SK-N-SH (cell line): ENCODE measurements at regions not wholly inside any gene's neighbourhood (a gene's known extent, or its start where the extent isn't known, plus 50 kb on each side); places are given as distances from the start of the nearest gene placed in this dataset.

ENCODE experiments used
- CTCF ChIA-PET: fragments of 300-600, 350-600 bp; formaldehyde crosslinking; extraction: SDS; loops from one replicate; lab custom pipeline; 2021; lab: Yijun Ruan, JAX
- POLR2A ChIA-PET: fragments of 350-600 bp; sonication (Branson Sonifier 250); formaldehyde crosslinking; extraction: SDS; loops from one replicate; lab custom pipeline; 2020; ENCODE audit warnings: antibody characterized with exemption, inconsistent platforms; lab: Yijun Ruan, JAX
- DNase-seq: peaks from one replicate; pipeline ENCODE4 v3.0.0; 2012
- H2AFZ ChIP-seq: fragments of 200-600 bp; sonication (generic); 2 replicates; pipeline ENCODE4 v1.8.1; 2016; ENCODE audit warnings: antibody characterized with exemption, mild to moderate bottlenecking, low read depth
- H3F3A ChIP-seq: fragments of 200-600 bp; sonication (generic); replicated peaks from 2 replicates; pipeline ENCODE3; 2016; ENCODE audit warnings: antibody characterized with exemption, mild to moderate bottlenecking; ENCODE audit not compliant: insufficient read depth
- H3K27ac ChIP-seq, 2 experiments: fragments of 200-500 bp in 1 of 2; fragments of 200-600 bp in 1 of 2; sonication (Bioruptor generic) in 1 of 2; sonication (generic), shearing (Covaris generic) in 1 of 2; 2 replicates each; pipeline versions ENCODE4 v1.5.1 to v1.6.1; 2014 to 2016; ENCODE audit warnings: low read depth in 2 of 2, inconsistent platforms in 1 of 2, low read length in 1 of 2, mild to moderate bottlenecking in 1 of 2, mixed read lengths in 1 of 2
- H3K27me3 ChIP-seq: fragments of 200-600 bp; sonication (generic), shearing (Covaris generic); 2 replicates; pipeline ENCODE4 v1.6.1; 2016; ENCODE audit warnings: mixed run types; ENCODE audit not compliant: insufficient read depth
- H3K36me3 ChIP-seq, 2 experiments: fragments of 200-500 bp in 1 of 2; fragments of 200-600 bp in 1 of 2; sonication (Bioruptor generic) in 1 of 2; sonication (generic) in 1 of 2; replicated peaks in 1 of 2; 2 replicates each; pipeline versions ENCODE3 to v1.5.1; 2014 to 2016; ENCODE audit warnings: low read length in 1 of 2, mild to moderate bottlenecking in 1 of 2; ENCODE audit not compliant: insufficient read depth in 2 of 2, control insufficient read depth in 1 of 2
- H3K4me1 ChIP-seq, 2 experiments: fragments of 200-500 bp in 1 of 2; fragments of 200-600 bp in 1 of 2; sonication (Bioruptor generic) in 1 of 2; sonication (generic), shearing (Covaris generic) in 1 of 2; 2 replicates each; pipeline versions ENCODE4 v1.5.1 to v1.6.1; 2014 to 2016; ENCODE audit warnings: low read depth in 1 of 2, low read length in 1 of 2, mixed run types in 1 of 2; ENCODE audit not compliant: insufficient read depth in 2 of 2, control insufficient read depth in 1 of 2
- H3K4me2 ChIP-seq: fragments of 200-600 bp; sonication (generic), shearing (Covaris generic); 2 replicates; pipeline ENCODE4 v1.6.1; 2017; ENCODE audit warnings: mixed run types
- H3K4me3 ChIP-seq, 2 experiments: fragments of 200-500 bp in 1 of 2; fragments of 200-600 bp in 1 of 2; sonication (Bioruptor generic) in 1 of 2; sonication (generic), shearing (Covaris generic) in 1 of 2; 2 replicates each; pipeline versions ENCODE4 v1.5.1 to v1.8.1; 2014 to 2016; ENCODE audit warnings: low read depth in 2 of 2, inconsistent platforms in 1 of 2, low read length in 1 of 2, mild to moderate bottlenecking in 1 of 2, mixed read lengths in 1 of 2, moderate library complexity in 1 of 2
- H3K79me2 ChIP-seq: fragments of 200-600 bp; sonication (generic); 2 replicates; pipeline ENCODE4 v1.8.1; 2017; ENCODE audit warnings: mild to moderate bottlenecking; ENCODE audit not compliant: insufficient read depth
- H3K9ac ChIP-seq: fragments of 200-600 bp; sonication (generic); 2 replicates; pipeline ENCODE4 v1.6.1; 2017; ENCODE audit warnings: mixed run types
- H3K9me2 ChIP-seq: fragments of 200-600 bp; sonication (generic); 2 replicates; pipeline ENCODE4 v1.6.1; 2017; ENCODE audit warnings: mixed run types
- H3K9me3 ChIP-seq: fragments of 200-600 bp; sonication (generic); 2 replicates; pipeline ENCODE4 v1.6.1; 2017; ENCODE audit warnings: mixed run types, mild to moderate bottlenecking, moderate library complexity
- H4K20me1 ChIP-seq: fragments of 200-600 bp; sonication (generic); 2 replicates; pipeline ENCODE4 v1.6.1; 2017; ENCODE audit warnings: mild to moderate bottlenecking, mixed run types; ENCODE audit not compliant: insufficient read depth
- CTCF ChIP-seq: fragments of 200-600 bp; sonication (generic); IDR thresholded peaks from 2 replicates; pipeline ENCODE4 v1.6.1; 2017; ENCODE audit warnings: antibody characterized with exemption, mild to moderate bottlenecking, moderate library complexity
- ELF1 ChIP-seq: IDR thresholded peaks from 2 replicates; pipeline ENCODE4 v1.4.0; 2012
- GABPA ChIP-seq: IDR thresholded peaks from 2 replicates; pipeline ENCODE4 v1.4.0; 2012; ENCODE audit warnings: low read depth, mild to moderate bottlenecking
- MEF2A ChIP-seq: IDR thresholded peaks from 2 replicates; pipeline ENCODE4 v1.4.0; 2012; ENCODE audit warnings: low read depth, borderline replicate concordance
- POLR2AphosphoS5 ChIP-seq: IDR thresholded peaks from 2 replicates; pipeline ENCODE4 v1.6.1; 2012; ENCODE audit warnings: low read depth, low read length
- RAD21 ChIP-seq: IDR thresholded peaks from 2 replicates; pipeline ENCODE4 v1.6.1; 2012; ENCODE audit warnings: mild to moderate bottlenecking, low read length
- RCOR1 ChIP-seq: fragments of 150-350 bp; IDR thresholded peaks from 2 replicates; pipeline ENCODE4 v1.6.1; 2017; ENCODE audit warnings: antibody characterized with exemption, low read length
- RFX5 ChIP-seq: IDR thresholded peaks from 2 replicates; pipeline ENCODE4 v1.6.1; 2012; ENCODE audit warnings: mild to moderate bottlenecking, improper control_type of control experiment, low read length
- SIN3A ChIP-seq: IDR thresholded peaks from 2 replicates; pipeline ENCODE4 v1.6.1; 2012; ENCODE audit warnings: low read depth, mild to moderate bottlenecking, low read length, moderate library complexity, borderline replicate concordance
- SMC3 ChIP-seq: IDR thresholded peaks from 2 replicates; pipeline ENCODE4 v1.6.1; 2012; ENCODE audit warnings: low read depth, low read length, improper control_type of control experiment
- TEAD4 ChIP-seq: IDR thresholded peaks from 2 replicates; pipeline ENCODE4 v1.4.0; 2012; ENCODE audit warnings: mild to moderate bottlenecking, borderline replicate concordance; ENCODE audit not compliant: insufficient read depth
- WGBS: methylation state at CpG from one replicate; pipeline ENCODE4 v1.1.6; 2017; ENCODE audit warnings: low lambda C conversion rate; 5-methylcytosine and 5-hydroxymethylcytosine counted together

GRCh38 chr3:28186748-28187147 lies 54.7 kb upstream of the CMC1 start (continued):
- TF ChIP-seq TEAD4, result no peak
- no peak for TF ChIP-seq RAD21

GRCh38 chr3:28188686-28189085 lies 52.7 kb upstream of the CMC1 start:
- H3K4me1 ChIP-seq, result no peaks in the 10 kb centered on the region
- no peak overlapping the region for H2AFZ ChIP-seq
- no peak overlapping the region for H3K9ac ChIP-seq
- no peaks in the 10 kb centered on the region for H3F3A ChIP-seq
- H3K9me3 ChIP-seq, result no peaks in the 10 kb centered on the region
- ChIA-PET CTCF (no interaction called here), POLR2A (no interaction called here)
- H3K27ac ChIP-seq, result no peak overlapping the region
- no peaks in the 10 kb centered on the region for H4K20me1 ChIP-seq
- H3K79me2 ChIP-seq, result no peaks in the 10 kb centered on the region
- 64% methylated on average over 2 of the region's 2 CpGs for WGBS
- H3K27me3 ChIP-seq, result no peaks in the 10 kb centered on the region
- DNase-seq, result no peak
- no peak overlapping the region for H3K4me3 ChIP-seq
- no peak for TF ChIP-seq RCOR1
- no peak for TF ChIP-seq POLR2AphosphoS5
- no peak for TF ChIP-seq RFX5
- no peak for TF ChIP-seq CTCF
- no peak for TF ChIP-seq MEF2A
- no peak for TF ChIP-seq ELF1
- no peak for TF ChIP-seq SMC3
- no peak for TF ChIP-seq SIN3A
- TF ChIP-seq GABPA, result no peak
- no peaks in the 10 kb centered on the region for H3K36me3 ChIP-seq
- no peaks in the 10 kb centered on the region for H3K9me2 ChIP-seq
- no peak overlapping the region for H3K4me2 ChIP-seq

DNA sequence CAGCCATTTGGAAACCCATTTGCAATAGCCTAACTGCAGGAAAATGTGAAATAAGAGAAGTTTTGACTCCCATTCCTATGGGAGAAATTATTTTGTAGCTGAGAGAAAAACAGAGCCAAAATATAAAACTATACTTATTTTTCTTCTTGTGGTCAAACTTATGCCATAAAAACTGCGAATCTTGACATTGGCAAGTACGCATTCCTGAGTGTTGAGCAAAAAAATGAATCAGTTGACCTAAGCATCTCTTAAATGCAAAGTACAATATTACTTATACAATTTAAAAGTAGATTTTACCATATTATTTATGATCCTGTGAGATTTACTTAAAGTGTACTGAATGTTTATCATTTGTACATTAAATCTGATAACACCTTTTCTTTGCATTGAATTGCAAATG lies 50.1 kb upstream of the CMC1 start:
- no peaks in the 10 kb centered on the region for H3K9me2 ChIP-seq
- no peaks in the 10 kb centered on the region for H3K36me3 ChIP-seq
- H2AFZ ChIP-seq, result no peak overlapping the region
- no peak for TF ChIP-seq RAD21
- H3F3A ChIP-seq, result no peaks in the 10 kb centered on the region
- CTCF ChIA-PET, result no interaction called here
- no peaks in the 10 kb centered on the region for H3K9me3 ChIP-seq
- no peaks in the 10 kb centered on the region for H3K79me2 ChIP-seq
- no peak overlapping the region for H3K4me2 ChIP-seq
- no peak overlapping the region for H3K27ac ChIP-seq
- POLR2A ChIA-PET, result no interaction called here
- H3K4me1 ChIP-seq, result no peaks in the 10 kb centered on the region
- no peaks in the 10 kb centered on the region for H3K27me3 ChIP-seq
- no peak overlapping the region for H3K9ac ChIP-seq
- DNase-seq, result no peak
- WGBS, result 35% methylated on average over 2 of the region's 2 CpGs
- H3K4me3 ChIP-seq, result no peak overlapping the region
- no peaks in the 10 kb centered on the region for H4K20me1 ChIP-seq
